COLO668 (cell line): ENCODE measurements at regions not wholly inside any gene's neighbourhood (a gene's known extent, or its start where the extent isn't known, plus 50 kb on each side); places are given as distances from the start of the nearest gene placed in this dataset.
"Not testable (repeated sequence)": the region's sequence is repeated elsewhere in the genome, so short reads cannot be mapped to it uniquely, and the experiment has no call there.

Source experiments
- DNase-seq: peaks from one replicate; lab custom pipeline; 2025; ENCODE audit not compliant: unreplicated experiment; lab: John Stamatoyannopoulos, UW

GRCh38 chr2:235432741-235433520 is 60.9 kb upstream of the AGAP1 start:
- no peak for DNase-seq

- no peak for DNase-seq
These were observed 60.0 kb upstream of the AGAP1 start for GRCh38 chr2:235433860-235434259.

- no peak for DNase-seq
These were observed 53.7 kb upstream of the AGAP1 start for GRCh38 chr2:235439959-235440662.

GRCh38 chr2:235443580-235443979 is 50.3 kb upstream of the AGAP1 start:
- DNase-seq = not testable (repeated sequence)
